Thyroid gland (tissue), 4 donors: ENCODE measurements at regions not wholly inside any gene's neighbourhood (a gene's known extent, or its start where the extent isn't known, plus 50 kb on each side); places are given as distances from the start of the nearest gene placed in this dataset.

Experiments used
- CTCF ChIP-seq, 6 experiments: fragments of 200-600 bp in 3 of 6; fragments of 450-650 bp in 3 of 6; sonication (generic) in 3 of 6; IDR thresholded peaks; one replicate each; pipeline ENCODE4 v1.5.1; 2016 to 2019; ENCODE audit warnings: antibody characterized with exemption in 6 of 6, mild to moderate bottlenecking in 2 of 6, inconsistent platforms in 1 of 6, moderate library complexity in 1 of 6
- POLR2A ChIP-seq, 2 donors: fragments of 450-650 bp; IDR thresholded peaks; one replicate each; pipeline ENCODE4 v1.6.1; 2017; ENCODE audit warnings: antibody characterized with exemption in 2 of 2, mild to moderate bottlenecking in 2 of 2, moderate library complexity in 1 of 2

DNA sequence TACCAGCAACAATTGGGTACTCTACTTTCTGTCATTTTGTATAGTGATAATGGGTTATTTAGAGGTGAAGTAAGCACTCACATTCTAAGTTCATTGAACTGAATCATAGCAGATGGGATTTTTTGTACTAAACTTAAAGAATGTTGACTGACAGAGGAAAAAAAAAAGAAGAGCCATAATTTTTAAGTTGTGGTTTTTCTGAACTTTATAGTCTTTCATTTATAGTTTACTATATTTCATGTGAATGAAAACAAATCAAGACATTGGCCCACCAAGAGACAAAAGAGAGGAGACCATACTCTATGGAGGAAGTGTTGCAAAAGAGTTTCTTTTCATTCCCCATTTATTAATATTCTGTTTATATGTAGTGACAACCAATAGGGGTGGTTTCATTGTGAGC lies 685.7 kb downstream of the BCKDHB start:
- TF ChIP-seq CTCF (IDR thresholded peaks at IDR 0.05) (no peak), POLR2A (IDR thresholded peaks at IDR 0.05) (no peak)
